Colon (tissue), 2 donors: ENCODE measurements at regions not wholly inside any gene's neighbourhood (a gene's known extent, or its start where the extent isn't known, plus 50 kb on each side); places are given as distances from the start of the nearest gene placed in this dataset.

ENCODE experiments used
- FAIRE-seq: peaks from 2 replicates; lab custom pipeline; 2012; peaks lifted over from hg19 to GRCh38; lab: Jason Lieb, UNC
- donor health status: control.
- donor health status: control.

DNA sequence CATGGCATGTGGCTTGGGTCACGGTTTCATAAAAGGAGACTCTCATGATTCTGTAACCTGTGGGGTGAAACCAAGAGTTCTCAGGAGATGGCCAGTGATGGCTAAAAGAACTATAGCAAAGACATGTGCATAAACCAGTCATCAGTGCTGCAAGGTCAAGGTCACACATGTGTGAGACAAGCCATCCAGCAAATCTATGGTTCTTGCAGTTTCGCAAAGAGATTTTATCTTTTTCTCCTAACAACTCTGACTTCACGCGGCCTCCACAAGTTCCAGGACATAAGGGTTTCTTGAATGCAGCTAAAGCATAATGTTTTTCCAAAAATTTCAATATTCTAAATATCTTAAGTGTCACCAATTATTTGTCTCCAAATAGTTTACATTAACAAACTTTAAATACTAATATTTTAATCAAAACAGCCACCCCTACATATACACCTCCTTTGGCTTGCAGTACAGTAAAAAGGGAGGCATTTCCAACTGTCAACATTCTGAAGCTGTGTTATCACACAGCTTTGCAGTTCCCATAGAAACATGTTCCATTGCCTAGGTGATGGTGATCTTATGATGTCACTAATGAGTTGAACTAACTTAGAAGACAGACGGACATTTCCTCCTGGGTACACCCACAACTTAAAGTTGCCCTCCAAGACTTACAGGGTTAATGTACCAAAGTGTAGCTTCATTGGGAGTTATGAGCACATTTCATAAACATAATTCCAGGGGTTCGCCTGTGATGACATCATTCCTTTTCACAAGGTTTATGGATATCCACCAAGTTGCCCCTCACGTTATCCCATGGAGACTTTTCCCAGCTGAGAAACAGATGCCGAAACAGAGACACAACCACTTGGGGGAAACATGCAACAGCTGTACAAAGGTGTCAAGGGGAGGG is 250.9 kb upstream of the PDE10A start:
- FAIRE-seq = no peak

DNA sequence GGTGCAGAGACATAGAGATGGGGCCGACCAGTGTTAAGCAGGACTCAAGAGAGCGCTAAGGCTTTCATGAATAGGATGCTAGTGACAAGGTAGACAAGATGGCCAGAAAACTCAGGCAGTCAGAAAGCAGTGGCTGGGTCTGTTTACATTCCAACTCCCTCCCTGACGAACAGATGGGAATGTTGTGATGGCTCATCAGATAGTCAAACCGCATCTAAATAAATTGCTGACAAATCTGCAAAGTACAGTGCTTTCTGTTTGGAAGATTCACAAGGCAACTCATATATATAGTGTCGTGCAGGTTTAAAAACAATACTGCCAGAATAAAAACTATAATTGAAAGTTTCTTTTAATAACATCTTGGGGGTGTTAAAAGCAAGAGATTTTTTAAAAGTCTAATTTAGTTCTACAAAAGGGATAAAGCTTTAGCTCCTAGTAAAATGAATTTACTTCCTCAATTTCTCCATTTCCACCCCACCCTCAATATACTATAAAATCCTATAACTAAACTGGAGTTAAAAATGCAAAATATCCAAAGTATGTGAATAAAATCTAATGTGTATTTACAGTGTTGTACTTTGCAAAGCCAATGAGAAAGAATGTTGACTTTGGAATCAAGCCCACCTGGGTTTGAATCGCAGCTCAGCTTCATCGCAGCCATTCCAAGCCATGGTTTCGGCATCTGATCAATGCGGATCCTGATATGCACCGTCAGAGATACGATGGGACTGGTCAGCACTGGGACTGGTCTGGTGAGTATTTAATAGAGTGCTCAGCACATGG is 247.3 kb upstream of the PDE10A start:
- no peak for FAIRE-seq

DNA sequence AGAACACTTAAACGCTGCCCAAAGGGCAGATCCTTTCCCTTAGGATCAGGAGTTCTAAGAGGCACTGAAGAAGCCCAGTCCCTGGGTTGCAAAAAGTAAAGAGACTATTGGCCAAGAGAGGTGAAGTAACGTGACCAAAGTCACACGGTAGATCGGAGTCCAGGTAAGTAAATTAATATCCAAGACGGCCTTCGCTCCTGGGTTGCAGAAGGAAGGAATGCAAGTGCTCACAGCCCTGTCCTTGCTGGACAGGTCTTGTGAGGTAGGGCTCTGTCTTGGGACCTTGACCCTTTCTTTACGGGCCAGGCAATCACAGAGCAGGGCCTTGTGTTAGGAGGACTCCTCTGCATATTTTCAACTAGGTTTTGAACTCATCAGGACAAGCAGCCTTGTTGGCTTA is 243.7 kb upstream of the PDE10A start:
- FAIRE-seq = no peak

DNA sequence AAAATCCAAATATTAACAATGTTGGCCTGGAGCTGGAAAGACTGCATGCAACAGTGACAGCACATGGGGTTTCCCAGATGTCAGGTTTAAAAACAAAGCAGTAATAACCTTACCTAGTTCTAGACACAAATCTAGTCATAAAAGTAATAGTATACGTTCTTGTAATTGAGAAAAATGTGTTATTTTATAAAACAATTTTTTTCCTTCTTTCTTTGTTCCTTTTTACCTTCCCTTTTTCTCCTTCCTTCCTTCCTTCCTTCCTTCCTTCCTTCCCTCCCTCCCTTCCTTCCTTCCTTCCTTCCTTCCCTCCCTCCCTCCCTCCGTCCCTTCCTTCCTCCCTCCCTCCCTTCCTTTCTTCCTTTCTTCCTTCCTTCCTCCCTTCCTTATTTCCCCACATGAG is 242.7 kb upstream of the PDE10A start:
- FAIRE-seq = no peak

DNA sequence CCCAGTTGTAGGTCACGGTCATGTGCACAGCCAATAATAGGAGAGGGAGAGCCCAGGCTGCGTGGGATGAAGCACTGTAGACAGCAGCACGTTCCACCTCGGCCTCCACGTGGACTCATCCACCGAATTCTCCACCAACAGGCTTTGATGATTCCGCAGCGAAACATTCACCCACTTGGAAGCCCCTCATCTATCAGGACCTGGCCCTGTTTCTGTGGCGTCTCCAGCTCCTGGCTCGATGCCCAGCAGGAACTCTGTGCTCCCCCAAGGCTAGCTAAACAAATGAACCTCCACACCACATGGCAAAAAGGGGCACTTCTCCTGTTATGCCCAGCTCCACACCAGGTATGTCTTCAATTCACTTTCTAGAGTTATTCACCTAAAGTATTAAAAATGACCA is 237.9 kb upstream of the PDE10A start:
- FAIRE-seq = no peak

DNA sequence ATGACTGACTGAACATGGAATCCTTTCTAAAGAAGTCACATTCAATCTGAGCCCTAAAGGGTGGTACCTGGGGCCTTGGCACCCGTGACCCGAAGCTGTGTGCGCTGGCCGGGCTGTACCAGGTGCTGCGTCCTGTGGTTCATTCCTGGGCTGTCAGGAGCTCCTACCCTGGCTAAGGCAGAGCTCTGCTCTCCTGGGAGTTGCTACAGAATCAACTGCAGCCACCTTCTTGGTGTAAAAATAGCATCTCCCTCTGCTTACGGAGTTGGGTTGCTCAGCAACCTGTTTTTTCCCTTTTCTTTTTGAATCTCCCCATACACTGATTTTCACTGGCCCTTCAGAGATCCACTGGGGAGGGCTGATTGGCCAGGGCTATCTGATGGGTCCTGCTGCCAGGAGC is 236.6 kb upstream of the PDE10A start:
- FAIRE-seq = no peak

DNA sequence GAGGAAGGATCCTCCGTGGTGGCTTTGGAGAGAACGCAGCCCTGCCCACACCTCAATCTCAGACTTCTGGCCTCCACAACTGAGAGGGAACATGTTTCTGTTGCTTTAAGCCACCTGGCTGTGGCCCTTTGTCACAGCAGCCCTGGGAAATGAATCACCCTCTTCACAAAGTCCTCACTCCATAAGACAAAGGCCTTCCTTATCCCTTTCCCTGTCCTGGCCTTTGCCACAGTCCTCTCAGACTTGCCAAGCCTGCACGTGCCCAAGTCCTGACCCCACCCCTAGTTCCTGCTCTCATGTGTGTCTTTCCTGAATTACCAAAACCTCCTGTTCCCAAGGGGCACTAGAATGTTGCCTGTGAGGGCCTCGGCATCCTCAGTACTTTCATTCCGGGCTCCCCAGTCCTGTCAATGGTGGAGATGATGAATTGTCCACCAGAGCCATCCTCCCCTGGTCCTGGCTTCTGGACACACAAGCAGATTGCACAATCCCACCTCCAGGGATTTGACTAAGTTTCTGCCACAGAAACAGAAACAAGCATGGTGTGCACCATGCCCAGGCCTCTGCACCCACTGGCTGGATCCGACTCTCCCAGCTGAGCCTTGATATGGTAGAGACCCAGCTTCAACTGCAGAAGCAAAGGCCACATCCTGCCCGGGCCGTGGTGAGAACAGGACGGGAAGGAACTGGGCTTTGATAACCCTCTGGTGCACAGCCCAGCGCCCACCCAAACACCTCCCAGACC is 232.6 kb upstream of the PDE10A start:
- no peak for FAIRE-seq

DNA sequence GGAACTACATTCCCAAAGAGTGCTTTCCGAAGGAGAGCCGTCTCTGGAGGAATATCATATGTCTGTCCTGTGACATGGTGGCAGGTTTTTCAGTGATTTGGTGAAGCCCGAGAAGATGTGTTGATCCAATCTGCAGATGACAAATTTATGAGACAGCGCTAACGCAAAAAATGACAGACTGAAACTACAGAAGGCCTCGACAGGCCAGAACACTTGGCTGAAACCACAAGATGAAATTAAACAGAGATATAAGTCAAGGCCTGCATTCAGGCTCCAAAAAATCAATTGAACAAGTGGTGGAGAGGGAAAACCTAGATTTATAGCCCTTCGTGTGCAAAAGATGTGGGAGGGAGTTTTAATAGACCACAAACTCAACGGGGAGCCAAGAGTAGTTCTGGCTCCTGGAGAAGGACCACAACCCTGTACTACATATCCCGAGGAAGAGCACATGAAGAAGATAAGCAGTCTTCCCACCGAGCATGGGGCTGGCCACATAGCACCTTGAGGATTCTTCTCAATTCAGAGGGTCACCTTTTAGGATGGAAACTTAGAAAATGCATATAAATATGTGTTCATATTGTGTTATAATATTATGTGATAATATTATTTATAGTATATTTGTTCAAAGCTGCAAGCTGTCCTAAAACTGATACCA is 231.3 kb upstream of the PDE10A start:
- FAIRE-seq = no peak

DNA sequence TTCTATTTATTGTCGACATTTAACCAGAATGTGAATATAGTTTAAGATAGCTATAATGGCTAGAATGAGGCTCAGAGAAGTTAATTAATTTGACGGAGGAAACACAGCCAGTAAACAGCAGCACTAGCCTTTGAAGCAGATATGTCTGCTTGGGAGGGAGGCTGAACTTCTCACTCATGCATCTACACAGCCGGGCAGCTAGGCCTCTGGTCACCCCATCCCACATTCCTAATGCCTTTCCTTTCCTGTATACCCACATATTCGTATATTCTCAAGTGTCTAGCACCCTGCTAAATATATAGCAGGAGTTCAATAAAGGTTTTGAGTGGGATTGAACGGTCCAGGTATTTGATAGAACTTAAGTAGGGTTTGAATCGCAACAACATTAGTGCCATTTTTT is 230.4 kb upstream of the PDE10A start:
- no peak for FAIRE-seq

DNA sequence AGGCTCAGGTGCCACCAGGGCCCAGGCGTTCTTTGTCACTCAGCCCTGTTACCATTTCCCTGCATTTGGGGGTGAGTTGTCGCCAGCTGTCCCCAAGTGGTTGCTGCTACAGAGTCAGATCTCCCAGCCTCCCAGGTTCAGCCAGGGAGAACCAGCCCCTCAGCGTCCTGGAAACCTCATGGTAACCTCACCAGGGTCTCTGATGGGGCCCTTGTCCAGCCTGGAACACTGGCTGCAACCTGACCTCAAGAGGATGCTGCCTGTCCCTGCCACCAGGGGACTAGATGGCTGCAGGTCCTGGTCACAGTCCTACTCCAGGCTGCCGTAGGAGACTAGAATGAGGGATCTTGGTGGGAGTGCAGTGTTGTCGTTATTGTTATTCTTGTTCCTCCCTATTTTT is 228.3 kb upstream of the PDE10A start:
- no peak for FAIRE-seq

DNA sequence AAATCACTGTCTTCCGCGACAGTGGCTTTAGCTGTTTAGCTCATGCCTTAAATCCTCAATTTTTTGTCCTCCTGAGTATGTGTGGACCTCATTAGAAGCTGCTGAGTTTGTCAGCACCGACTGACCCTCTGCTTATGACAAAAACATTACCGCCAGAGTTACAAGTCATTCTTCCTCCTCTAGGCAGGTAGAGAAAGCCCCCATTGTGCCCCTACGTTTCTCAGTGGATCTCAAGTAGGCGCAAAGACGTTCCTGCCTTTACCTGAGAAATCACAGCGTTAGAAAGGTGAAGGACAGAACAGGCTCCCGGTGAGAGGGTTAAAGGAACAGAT is 227.3 kb upstream of the PDE10A start:
- no peak for FAIRE-seq

DNA sequence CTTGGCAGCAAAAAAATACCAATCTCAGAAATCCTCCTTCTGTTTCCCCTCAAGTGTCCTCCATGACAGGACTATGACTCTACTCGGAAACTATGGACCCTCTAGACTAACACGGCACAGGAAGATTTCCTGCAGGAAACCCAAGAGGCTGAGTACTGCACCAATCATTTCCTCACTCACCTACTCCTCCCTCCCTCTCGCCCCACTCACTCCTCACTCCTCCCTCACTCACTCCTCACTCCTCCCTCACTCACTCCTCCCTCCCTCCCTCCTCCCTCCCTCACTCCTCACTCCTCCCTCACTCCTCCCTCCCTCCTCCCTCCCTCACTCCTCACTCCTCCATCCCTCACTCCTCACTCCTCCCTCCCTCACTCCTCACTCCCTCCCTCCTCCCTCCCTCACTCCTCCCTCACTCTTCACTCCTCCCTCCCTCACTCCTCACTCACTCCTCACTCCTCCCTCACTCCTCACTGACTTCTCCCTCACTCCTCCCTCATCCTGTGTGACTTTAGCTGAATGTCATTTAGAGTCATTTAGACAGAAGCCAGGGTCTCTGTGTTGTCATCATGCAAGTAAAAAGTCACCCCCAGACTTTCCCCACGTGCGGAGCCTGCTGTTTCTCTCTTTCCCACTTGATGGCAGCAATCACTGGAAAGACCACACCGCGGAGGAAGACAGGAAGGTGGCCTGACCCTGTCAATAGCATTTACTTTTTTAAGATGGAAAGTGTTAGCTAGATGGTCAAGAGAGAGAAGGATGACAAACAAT is 226.8 kb upstream of the PDE10A start:
- no peak for FAIRE-seq

DNA sequence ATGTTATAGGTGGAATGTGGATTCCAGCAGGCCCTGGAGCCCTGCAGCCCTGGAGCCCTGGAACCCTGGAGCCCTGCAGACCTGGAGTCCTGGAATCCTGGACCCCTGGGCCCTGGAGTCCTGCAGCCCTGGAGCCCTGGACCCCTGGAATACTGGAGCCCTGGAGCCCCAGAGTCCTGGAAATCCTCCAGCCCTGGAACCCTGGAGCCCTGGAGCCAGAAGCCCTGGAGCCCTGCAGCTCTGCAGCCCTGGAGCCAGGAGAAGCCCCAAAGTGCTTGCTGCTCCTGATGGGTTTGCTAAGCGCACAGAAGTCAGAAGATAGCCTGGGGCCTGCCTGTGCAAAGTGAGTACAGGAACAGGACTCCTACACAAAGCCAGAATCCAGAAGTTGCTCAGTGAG is 223.1 kb upstream of the PDE10A start:
- no peak for FAIRE-seq

DNA sequence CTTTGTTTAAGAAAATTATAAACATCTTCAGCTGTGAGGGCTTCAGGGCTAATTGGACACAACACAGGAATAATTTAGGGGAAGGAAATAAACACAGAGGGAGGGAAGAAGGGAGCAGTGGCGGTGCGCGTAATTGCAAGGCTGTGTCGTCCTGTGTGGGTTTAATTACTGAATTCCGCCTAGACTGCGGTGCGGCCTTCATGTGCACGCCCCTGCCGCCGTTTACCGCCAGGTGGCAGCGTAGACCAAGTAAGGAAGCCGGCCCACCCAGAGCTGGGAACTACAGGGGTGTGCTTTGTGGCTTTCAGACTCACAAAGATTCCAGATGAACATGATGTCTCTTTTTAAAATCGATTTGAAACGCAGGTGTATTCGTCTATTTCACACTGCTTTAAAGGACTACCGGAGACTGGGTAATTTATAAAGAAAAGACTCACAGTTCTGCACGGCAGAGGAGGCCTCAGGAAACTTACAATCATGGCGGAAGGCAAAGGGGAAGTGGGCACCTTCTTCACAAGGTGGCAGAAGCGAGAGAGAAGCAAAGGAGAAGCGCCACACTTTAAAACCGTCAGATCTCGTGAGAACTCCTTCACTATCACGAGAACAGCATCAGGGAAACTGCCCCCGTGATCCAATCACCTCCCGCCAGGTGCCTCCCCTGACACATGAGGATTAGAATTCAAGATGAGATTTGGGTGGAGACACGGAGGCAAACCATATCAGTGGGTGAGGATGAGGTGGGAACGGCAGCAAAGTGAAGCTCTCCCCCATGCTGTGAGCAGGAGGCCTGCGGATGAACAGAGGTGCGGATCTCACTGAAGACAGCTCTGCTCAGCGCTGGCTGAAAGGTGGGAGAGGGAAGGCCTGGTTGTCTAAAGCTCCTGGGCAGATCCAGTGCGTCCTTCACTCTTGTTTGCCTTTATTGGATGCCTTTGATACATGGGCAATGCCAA is 222.0 kb upstream of the PDE10A start:
- no peak for FAIRE-seq

DNA sequence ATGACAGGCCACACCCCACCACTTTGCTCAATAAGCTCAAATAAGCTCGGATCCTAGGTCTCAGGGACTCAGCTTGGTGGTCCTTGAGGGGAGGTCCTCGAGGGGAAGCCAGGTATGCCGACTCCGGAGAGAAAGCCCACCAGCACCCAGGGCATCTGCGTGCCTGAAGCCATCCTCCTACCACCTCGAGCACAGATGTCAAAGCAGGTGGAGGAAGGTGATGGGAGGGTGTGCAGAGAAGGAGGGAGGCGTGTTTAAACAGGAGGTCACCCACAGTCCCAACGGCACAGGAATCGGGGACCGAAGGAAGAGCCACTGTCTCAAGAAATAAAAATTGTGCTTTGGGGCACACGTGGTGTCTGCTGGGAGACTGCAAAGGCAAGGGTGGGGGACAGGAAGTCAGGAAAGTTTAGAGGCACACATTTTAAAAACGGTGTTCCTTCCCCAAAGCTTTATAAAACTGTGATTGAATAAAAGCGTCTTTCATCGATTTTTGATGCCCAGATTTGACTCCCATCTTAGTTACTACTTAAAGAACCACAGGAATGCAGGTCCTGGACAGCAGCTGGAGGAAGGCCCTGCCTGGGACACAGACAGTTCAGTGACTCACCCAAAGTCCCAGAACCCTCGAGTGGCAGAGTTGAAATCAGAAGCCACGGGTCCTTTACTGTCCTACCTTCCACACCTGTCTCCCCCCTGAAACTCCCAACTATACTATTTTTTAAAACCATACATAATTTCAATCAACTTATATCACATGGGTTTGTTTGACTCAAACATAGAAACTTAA is 221.0 kb upstream of the PDE10A start:
- no peak for FAIRE-seq

DNA sequence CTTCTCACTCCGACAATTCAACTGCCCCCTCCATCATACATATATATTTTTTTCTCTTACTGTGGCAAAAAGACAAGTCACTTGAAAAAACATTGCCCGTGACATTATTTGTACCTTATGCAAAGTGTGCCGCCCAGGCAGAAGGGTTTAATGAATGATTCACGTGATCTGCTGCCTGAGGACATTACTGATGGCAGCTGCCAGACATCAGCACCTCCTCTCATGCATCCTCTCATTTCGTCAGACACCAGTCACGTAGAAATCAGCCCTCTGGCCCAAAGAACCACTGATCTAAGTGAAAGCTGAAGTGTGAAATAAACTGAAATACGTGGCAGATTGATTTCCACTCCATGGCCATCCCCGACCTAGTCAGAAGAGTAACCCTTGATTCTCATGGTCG is 218.8 kb upstream of the PDE10A start:
- no peak for FAIRE-seq

DNA sequence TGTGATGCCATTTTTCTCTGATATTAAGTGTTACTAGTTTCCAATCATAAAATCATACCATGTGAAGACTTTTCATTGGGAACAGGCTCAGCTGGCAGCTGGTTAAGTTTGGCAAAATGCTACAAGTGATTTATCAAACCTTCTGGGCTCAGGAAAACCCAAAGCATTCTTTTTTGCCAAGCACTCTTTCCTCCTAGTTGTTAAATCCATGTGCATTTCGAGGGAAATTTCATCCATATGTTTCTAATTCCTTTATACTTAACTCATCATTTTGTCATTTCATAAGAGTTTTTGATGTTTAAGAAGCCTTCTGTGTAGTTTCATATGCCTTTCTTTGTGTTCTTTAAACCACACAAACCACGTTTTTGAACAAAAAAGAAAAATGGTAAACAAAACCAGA is 217.6 kb upstream of the PDE10A start:
- FAIRE-seq = no peak

DNA sequence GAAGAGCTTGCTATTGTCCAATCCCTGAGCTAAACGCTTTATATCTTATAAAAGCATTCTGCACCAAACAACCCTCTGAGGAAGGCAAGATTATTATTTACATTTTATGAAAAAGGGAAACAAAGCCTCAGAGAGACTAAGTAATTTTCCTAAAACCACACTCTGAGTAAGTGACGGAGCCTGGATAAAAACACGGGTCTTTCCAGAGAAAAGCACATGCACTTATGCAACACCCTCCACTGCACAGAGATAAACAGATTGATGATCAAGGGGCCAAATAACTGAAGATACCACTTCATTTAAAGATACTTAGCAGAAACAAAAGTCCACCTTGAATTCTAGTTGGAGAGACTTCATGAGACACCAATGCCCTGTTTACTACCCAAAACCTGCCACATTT is 214.7 kb upstream of the PDE10A start:
- FAIRE-seq = no peak

DNA sequence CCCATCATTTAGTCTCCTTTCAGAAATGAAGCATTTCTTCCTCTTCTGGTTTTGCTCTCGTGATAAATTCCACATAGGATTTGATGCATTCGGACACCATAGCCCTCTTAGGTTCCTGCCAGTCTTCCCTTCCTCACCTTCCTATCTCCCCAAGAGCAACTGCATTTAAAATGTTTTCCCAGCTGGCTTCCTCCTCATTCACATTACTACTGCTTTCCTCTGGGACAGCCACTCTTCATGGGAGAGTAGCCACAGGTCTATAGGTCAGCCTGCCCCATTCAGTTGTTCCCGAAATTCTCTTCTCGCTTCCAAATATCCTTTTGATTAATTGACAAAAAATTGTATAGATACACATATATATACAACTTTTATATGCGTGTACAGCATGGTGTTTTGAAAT is 214.2 kb upstream of the PDE10A start:
- no peak for FAIRE-seq

DNA sequence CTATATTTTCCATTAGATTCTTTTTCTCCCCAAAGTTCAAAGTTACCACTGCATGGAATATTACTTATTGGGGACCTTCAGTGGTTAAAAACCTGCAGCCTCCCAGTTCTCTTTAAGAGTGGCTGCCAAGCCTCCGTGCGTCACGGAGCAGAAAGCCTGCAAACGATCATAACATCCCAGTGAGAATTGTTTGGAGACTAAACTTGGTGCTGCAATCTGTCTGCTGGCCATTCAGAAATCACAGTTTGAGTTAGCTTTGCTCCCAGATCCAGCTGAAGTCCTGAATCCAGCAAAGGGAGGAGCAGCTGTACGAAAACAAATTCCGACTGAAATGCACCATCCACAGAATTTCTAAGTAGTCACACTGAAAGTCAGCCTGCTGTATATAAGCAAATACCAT is 213.5 kb upstream of the PDE10A start:
- no peak for FAIRE-seq
